H1 (cell line): ENCODE measurements at regions not wholly inside any gene's neighbourhood (a gene's known extent, or its start where the extent isn't known, plus 50 kb on each side); places are given as distances from the start of the nearest gene placed in this dataset.

Experiments
- EGR1 ChIP-seq: IDR thresholded peaks from 2 replicates; pipeline ENCODE4 v1.6.1; 2011; ENCODE audit warnings: low read depth, low read length, borderline replicate concordance
- GABPA ChIP-seq: IDR thresholded peaks from 2 replicates; pipeline ENCODE4 v1.6.1; 2011; ENCODE audit warnings: mild to moderate bottlenecking, low read length, moderate library complexity, borderline replicate concordance; ENCODE audit not compliant: insufficient read depth
- POU5F1 ChIP-seq: IDR thresholded peaks from 2 replicates; pipeline ENCODE4 v1.6.1; 2011; ENCODE audit warnings: low read depth, mild to moderate bottlenecking, low read length, moderate library complexity
- RFX5 ChIP-seq: IDR thresholded peaks from 2 replicates; pipeline ENCODE4 v1.6.1; 2011; ENCODE audit warnings: low read depth, low read length, improper control_type of control experiment, borderline replicate concordance
- SP4 ChIP-seq: IDR thresholded peaks from 2 replicates; pipeline ENCODE4 v1.6.1; 2012; ENCODE audit warnings: low read length, inconsistent platforms
- SRF ChIP-seq: IDR thresholded peaks from 2 replicates; pipeline ENCODE4 v1.6.1; 2011; ENCODE audit warnings: mild to moderate bottlenecking, low read depth, low read length, moderate library complexity
- SUZ12 ChIP-seq: fragments of 200-600 bp; sonication (generic); IDR thresholded peaks from 2 replicates; pipeline ENCODE4 v1.6.1; 2012; ENCODE audit warnings: mild to moderate bottlenecking, inconsistent platforms, low read length, moderate library complexity, mixed read lengths
- TAF7 ChIP-seq: optimal IDR thresholded peaks from 2 replicates; pipeline ENCODE3; 2011; ENCODE audit warnings: low read depth, mild to moderate bottlenecking, inconsistent platforms, low read length, moderate library complexity, borderline replicate concordance

DNA sequence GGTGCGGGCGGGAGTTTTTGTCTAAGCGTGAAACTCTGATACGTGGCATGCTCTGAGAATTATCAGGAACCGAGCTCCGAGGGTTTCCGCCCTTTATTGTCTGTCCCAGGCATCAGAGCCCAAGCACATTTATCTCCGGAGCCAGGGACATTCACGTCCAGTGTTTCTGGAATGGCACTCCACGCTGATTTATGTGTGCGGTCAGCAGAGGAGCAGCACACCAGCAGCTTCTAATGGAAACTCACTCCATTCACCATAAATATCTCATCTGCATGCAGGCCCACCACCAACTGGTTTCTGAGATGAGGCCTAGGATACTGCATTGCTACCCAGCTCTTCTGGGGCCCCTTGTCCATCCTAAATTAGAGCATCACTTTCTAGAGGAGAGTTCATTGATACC is 51.9 kb upstream of the SYNDIG1 start (continued):
- TF ChIP-seq GABPA (no peak), SUZ12 (no peak), RFX5 (no peak), EGR1 (no peak), TAF7 (no peak), SP4 (no peak), POU5F1 (no peak), SRF (no peak)
